Umbilical cord (tissue), 1 donor: ENCODE measurements at regions not wholly inside any gene's neighbourhood (a gene's known extent, or its start where the extent isn't known, plus 50 kb on each side); places are given as distances from the start of the nearest gene placed in this dataset.
A peak's percentile ranks its signal among the peaks of the same experiment; 100 is the strongest.
"Not testable (repeated sequence)": the region's sequence is repeated elsewhere in the genome, so short reads cannot be mapped to it uniquely, and the experiment has no call there.

Experiments used
- DNase-seq: peaks from one replicate; pipeline ENCODE4 v3.0.0-alpha.2; 2015; ENCODE audit warnings: low spot score

- no peak for DNase-seq
These were observed 130.9 kb upstream of the RASA1 start for GRCh38 chr5:87136733-87137132.

DNA sequence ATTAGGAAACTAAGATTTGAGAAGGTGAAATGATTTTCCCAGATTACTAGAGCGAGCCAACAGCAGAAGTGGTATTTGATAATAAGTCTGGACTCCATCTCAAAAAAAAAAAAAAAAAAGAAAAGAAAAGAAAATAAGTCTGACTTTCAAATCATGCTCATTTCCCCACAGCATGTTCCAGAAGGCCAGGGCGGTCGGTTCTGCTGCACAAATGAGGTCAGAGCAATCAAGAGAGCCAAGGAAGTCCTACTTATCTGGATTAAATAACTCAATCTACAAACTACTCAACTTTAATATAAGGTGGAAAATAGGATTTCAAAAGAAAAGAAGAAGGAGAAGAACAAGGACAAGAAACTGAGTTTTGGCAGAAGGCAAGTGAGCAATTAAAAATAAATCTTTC, 130.4 kb upstream of the RASA1 start:
- no peak for DNase-seq

DNA sequence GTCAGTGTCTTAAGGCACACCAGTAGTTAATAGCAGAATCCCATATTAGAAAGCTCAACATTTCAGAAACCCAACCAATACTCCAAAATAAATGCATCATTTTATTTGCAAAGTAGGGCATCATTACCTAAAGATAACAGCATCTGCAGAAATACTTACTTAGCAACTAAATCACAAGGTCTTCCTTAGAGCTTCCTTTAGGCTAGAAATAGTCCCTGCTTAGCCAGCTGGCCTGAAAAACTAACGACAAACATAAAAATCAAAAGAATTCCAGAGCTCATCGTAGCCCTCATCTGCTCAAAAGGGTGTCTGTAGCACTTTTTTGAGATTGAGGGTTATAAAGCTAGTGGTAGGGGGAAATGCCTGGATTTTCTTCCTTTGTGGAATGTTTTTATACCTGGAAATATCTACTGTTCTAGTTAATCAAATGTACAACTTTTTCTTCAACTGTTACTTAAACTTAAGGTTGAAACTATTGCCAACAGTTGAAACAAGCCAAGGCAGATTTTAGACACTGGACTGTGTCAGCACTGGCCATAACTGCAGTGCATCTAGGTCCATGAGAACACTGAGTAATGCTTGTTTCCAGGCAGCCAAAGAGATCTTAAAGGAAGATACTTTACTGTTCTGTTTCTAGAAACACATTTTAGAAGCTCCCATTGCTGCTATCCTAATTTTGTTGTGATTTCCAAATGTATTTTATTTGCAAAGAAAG, 129.4 kb upstream of the RASA1 start:
- DNase-seq, result peak; percentile 8

DNA sequence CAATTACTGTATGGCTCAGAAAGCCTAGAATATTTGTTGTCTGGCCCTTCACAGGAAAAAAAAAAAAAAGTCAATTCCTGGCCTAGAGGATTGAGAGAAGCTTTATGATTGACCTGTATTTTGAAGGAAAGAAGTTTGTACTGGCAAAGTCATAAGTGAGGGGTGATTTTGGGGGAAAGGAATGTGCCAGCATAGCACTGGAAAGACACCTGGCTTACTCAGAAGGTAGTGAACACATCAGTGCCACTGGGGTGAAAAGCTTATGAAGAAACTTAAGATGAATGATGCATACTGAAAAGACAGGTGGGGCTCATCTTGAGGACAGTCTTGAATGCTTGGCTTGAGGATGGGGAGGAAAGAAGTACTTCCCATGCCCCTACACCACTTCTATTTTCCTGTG, 127.9 kb upstream of the RASA1 start:
- DNase-seq, result no peak

DNA sequence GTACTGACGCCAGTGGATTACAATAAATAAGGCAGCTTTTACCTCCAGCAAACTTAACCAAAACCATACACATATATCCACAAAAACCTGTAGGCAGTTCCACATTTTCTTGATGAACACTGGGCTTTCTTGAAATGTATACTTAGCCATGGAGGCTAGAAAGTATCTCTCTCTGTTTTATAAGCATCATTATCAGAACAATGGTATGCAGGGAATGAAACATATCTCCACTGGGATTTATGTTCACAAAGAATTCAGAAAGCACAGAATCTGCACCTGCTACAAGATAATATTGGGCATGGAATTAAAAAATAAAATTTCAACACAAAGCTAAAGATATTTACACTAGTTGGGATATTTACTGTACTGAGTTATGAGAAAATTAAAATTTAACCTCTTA, 126.1 kb upstream of the RASA1 start:
- no peak for DNase-seq

DNA sequence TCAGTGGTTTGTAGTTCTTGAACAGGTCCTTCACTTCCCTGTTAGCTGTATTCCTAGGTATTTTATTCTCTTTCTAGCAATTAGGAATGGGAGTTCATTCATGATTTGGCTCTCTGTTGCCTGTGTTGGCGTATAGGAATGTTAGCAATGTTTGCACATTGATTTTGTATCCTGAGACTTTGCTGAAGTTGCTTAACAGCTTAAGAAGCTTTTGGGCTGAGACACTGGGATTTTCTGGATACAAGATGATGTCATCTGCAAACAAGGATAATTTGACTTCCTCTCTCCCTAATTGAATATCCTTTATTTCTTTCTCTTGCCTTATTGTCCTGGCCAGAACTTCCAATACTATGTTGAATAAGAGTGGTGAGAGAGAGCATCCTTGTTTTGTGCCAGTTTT, 121.8 kb upstream of the RASA1 start:
- DNase-seq, result not testable (repeated sequence)

GRCh38 chr5:87147441-87147840, 120.2 kb upstream of the RASA1 start:
- DNase-seq, result no peak

DNA sequence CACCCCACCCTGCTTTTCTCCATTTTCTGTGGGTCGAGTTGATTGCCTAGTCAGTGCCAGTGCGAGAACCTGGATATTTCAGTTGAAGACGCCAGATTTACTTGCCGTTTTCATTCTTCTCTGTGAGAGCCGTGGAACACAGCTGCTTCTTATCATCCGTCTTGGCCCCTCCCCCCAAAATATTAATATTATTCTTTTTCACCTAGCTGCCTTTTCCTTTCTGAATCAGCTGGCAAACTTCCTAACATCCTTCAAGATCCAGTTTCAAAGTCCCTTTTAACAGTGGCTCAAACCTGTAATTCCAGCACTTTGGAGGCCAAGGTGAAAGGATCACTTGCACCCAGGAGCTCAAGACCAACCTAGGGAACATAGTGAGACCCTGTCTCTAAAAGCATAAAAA, 117.1 kb upstream of the RASA1 start:
- DNase-seq, result no peak

DNA sequence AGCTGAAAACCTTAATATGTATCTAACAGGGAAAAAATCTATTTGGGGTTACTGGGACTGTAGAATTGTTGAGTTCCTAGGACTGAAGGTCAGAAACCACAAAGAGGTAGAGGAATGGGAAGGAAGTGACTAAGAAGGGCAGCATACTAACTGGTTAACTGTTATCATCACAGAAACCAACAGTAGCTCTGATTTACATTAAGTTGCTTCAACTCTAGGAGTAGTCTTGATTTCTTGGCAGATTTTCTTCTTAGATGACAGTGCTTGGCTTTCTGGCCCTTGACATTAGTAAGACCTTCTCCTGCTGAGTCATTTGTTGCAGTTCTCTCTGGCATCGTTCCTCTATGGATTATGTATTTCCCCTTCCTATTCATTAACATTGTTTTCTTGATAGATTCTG, 116.1 kb upstream of the RASA1 start:
- no peak for DNase-seq

GRCh38 chr5:87152886-87153285, 114.8 kb upstream of the RASA1 start:
- no peak for DNase-seq

DNA sequence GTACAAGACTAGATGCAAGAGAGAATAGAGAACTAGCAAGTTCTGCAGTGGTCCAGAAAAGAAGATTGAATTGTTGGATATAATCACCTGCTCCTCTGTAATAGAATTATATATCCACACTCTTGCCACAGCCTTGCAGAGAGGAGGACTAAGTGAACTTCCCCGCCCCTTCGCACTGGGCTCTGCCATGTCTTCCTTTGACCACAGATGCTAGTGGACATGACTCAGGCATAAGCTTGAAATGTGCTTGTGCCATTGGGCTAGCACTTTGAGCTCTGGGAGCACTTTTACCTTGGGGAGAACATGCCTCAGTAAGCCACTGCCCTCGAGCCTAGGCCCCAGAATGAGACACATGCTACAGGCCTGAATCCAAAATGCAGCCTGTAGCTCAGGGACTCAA, 113.5 kb upstream of the RASA1 start:
- DNase-seq, result no peak

- DNase-seq, result no peak
These were observed 112.6 kb upstream of the RASA1 start for GRCh38 chr5:87155106-87155505.

DNA sequence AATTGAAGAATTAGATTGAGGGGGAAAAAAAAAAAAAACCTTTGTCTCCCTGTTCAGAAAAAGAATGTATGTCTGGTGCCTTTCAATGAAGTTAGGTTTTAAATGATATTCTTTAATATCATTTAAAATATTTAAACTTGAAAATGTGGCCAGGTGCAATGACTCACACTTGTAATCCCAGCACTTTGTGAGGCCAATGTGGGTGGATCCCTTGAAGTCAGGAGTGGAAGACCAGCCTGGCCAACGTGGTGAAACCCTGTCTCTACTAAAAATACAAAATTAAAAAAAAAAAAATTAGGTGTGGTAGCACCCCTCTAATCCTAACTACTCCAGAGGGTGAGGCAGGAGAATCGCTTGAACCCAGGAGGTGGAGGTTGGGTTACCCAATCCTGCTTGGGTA, 111.1 kb upstream of the RASA1 start:
- no peak for DNase-seq

- no peak for DNase-seq
These were observed 103.3 kb upstream of the RASA1 start for GRCh38 chr5:87164409-87164808.

DNA sequence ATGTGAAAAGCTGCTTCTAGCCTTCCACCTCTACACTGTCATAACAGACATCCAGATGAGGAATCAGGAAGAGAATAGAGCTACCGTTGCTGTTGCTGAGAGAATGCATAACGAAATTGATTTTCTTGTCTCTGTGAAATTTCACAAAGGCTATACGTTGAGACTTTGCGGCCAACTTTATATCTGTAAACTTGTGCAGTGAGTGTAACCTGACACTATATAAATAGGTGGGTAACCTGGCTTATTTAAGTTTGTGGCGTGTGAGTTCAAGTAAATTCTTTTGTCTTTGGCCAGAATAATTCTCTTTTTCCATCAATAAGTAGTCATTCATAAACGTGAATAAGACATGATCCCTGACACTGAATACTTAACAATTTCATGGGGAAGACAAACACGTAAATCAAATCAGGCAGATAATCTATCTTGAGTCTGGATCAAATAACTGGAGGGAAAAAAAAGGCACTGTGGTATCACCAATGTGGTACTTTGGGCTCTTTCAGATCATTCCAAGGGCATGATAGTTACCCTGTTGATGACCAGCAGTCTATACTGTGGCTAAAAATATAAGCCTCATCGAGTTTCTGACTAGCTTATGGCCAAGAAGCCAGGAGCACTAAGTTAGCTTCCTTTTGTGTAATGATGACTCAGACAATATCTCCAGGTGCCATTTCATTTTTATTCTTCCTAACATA, 98.2 kb upstream of the RASA1 start:
- DNase-seq, result no peak

GRCh38 chr5:87170799-87171198, 96.9 kb upstream of the RASA1 start:
- no peak for DNase-seq

DNA sequence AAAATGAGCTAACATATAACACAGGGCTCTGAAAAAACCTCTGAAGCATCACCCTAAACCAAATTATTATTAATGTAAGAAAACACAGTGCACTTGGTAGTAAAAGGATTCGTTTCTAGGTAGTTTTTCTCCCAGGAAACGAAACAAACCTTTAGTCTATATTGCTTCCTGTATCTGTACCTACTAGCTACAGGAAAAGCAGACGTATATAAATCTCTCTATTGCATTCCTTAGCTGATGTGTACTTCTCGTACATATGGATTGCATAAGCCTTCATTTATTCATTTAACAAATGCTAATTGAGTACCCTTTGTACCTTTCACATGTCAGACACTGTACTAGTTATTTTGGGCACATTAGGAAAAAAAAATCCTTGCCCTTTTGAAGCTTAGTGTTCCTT, 85.0 kb upstream of the RASA1 start:
- DNase-seq, result no peak

DNA sequence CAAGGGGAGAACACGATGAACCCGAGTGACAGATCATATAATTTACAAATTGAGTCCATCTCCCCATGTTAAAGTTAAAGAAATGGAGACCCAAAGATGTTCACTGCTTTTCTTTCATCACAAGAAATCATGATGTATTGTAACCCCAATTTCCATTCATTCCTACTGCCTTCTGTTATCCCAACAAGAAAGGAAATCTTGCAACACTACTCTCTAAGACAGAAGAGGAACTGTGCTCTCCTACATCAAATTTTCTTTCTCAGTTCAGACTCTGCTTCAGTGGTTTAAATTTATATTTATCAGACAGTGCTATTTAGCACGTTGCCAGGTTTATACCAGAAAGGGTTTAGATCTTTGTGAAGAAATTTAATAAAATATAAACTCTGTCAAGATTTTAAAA, 83.8 kb upstream of the RASA1 start:
- no peak for DNase-seq

DNA sequence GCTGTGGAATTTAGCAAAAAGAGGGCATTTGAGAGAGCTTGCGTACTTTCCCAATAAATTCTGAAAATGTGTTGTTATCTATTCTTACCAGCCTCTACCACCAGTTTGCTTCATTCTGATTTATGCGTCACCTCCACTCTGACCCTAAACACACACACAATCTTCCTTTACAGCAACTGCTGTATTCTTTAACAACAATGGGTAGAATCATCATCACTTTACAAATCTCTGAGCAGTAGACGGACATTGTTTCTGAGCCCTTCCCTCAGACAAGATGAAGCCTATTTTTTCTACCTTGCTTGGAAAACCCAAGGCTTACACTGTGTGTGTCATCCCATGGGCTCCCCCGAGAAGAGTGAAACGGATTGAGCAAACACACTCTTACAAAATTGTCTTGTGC, 83.1 kb upstream of the RASA1 start:
- no peak for DNase-seq

- DNase-seq, result no peak
These were observed 81.8 kb upstream of the RASA1 start for GRCh38 chr5:87185838-87186237.

- no peak for DNase-seq
These were observed 79.3 kb upstream of the RASA1 start for GRCh38 chr5:87188391-87188790.

DNA sequence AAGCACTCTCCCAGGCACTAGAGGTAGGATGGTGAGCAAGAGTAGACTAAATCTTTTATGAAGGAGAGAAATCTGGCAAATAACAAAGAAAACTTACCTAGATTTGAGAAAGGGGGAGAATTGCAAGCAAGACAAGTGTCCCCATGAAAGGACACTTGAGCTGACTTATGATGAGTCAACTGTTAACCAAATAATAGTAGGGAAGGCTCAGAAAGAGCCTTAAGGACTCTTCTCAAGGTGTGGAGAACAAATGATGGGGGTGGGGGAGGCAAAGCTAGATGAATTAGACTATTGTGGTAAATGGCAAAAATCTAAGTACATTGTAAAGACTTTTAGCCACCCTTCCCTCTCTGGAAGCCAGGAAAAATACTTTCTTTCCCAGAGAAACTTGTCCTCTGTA, 77.6 kb upstream of the RASA1 start:
- no peak for DNase-seq

DNA sequence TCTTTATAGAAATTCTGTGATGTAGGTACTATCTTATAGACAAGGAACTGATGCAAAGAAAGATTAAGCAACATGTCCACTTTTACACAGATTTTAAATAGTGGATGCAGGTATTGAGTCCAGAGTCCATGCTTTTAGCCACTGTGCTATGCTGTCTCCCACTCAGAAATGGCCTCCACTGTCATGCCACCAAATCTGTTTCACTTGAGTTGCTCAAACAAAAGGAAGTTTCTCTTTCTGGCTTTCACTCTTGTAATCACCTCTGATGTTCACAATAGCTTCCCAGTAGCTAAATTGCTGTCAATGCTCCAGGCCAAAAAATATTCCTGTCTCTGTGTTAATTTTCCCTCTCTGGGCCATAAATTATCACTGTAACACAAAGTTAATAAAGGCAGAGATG, 77.0 kb upstream of the RASA1 start:
- no peak for DNase-seq

DNA sequence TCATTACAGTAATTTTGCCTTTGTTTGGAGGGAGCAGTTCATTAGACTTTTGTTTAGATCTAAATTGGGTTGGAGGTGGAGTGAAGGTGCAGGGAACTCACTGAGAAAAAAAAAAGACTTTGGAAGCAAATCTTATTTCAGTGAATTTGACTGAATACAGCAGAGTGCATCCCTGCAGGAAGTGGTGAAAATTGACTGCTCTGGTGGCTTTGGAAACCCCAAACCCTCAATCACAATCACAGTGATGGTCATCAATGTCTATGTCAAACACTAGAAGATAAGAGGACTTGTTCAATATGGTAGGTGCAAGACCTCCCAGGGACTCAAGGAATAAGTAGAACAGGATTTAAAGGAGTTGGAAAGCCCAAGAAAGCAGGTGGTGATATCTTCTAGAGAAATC, 76.0 kb upstream of the RASA1 start:
- no peak for DNase-seq
